Gastroesophageal sphincter (tissue), 4 donors: ENCODE measurements at regions not wholly inside any gene's neighbourhood (a gene's known extent, or its start where the extent isn't known, plus 50 kb on each side); places are given as distances from the start of the nearest gene placed in this dataset.

Source experiments
- ATAC-seq: fragments of 150-250 bp; one replicate; pipeline ENCODE4 v1.9.1; 2016; ENCODE audit warnings: mild to moderate bottlenecking, moderate library complexity
- H3K27ac ChIP-seq, 4 donors: fragments of 200-600 bp; sonication (generic) in 3 of 4; 1 replicate in 3 of 4; 2 replicates in 1 of 4; pipeline ENCODE4 v1.5.1; 2016 to 2019
- H3K27me3 ChIP-seq: fragments of 200-600 bp; sonication (generic); one replicate; pipeline ENCODE4 v1.5.1; 2019
- H3K36me3 ChIP-seq, 2 donors: fragments of 200-600 bp; sonication (generic); one replicate each; pipeline ENCODE4 v1.5.1; 2019; ENCODE audit warnings: control low read depth in 1 of 2
- H3K4me1 ChIP-seq, 3 donors: fragments of 200-600 bp; sonication (generic); 1 replicate in 2 of 3; 2 replicates in 1 of 3; pipeline ENCODE4 v1.5.1; 2016 to 2019; ENCODE audit warnings: control low read depth in 2 of 3
- H3K4me3 ChIP-seq, 2 donors: fragments of 200-600 bp; sonication (generic); one replicate each; pipeline ENCODE4 v1.5.1; 2019; ENCODE audit warnings: mild to moderate bottlenecking in 1 of 2, moderate library complexity in 1 of 2
- H3K9me3 ChIP-seq, 3 donors: fragments of 200-600 bp; sonication (generic); one replicate each; pipeline ENCODE4 v1.5.1; 2017 to 2019; ENCODE audit warnings: control low read depth in 2 of 3
- EP300 ChIP-seq: sonication (generic); formaldehyde crosslinking; IDR thresholded peaks from one replicate; pipeline ENCODE4 v1.6.1; 2017; ENCODE audit warnings: antibody characterized with exemption, mild to moderate bottlenecking
- POLR2A ChIP-seq, 2 donors: fragments of 450-650 bp; IDR thresholded peaks; one replicate each; pipeline ENCODE4 v1.6.1; 2017; ENCODE audit warnings: antibody characterized with exemption in 2 of 2, mild to moderate bottlenecking in 2 of 2, moderate library complexity in 1 of 2
- POLR2AphosphoS5 ChIP-seq: sonication (generic); formaldehyde crosslinking; IDR thresholded peaks from one replicate; pipeline ENCODE4 v1.6.1; 2017; ENCODE audit warnings: antibody characterized with exemption
- WGBS, 2 donors: methylation state at CpG; one replicate each; pipeline ENCODE4 v1.1.5; 2018; ENCODE audit warnings: low coverage in 1 of 2; 5-methylcytosine and 5-hydroxymethylcytosine counted together
- TF ChIP-seq, protein P1 (sequence below), 4 experiments: fragments of 200-600 bp in 2 of 4; fragments of 450-650 bp in 2 of 4; sonication (generic) in 1 of 4; IDR thresholded peaks; one replicate each; pipeline ENCODE4 v1.5.1; 2017 to 2019; ENCODE audit warnings: antibody characterized with exemption in 4 of 4, mild to moderate bottlenecking in 2 of 4, moderate library complexity in 2 of 4

DNA sequence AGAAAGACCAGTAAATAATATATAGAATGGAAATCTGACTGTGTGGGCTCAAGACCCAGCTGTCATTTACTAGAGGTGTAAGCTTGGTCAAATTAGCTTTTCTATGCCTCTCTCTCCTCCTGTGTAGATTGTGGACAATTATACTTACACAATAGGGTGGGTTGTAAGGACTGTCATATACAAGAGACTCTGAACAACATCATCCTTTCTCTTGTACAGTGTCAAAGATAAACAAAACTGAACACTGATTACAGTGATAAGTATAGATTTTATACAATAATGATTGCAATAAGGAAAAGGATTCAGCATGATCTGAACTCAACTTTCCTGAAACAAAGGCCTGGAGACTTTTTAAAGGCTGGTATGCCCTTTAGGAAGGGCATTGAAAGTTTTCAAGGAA is 429.2 kb upstream of the HS3ST1 start:
- TF ChIP-seq POLR2A (IDR thresholded peaks at IDR 0.05) (no peak), POLR2AphosphoS5 (no peak)
- TF ChIP-seq, protein P1, sequence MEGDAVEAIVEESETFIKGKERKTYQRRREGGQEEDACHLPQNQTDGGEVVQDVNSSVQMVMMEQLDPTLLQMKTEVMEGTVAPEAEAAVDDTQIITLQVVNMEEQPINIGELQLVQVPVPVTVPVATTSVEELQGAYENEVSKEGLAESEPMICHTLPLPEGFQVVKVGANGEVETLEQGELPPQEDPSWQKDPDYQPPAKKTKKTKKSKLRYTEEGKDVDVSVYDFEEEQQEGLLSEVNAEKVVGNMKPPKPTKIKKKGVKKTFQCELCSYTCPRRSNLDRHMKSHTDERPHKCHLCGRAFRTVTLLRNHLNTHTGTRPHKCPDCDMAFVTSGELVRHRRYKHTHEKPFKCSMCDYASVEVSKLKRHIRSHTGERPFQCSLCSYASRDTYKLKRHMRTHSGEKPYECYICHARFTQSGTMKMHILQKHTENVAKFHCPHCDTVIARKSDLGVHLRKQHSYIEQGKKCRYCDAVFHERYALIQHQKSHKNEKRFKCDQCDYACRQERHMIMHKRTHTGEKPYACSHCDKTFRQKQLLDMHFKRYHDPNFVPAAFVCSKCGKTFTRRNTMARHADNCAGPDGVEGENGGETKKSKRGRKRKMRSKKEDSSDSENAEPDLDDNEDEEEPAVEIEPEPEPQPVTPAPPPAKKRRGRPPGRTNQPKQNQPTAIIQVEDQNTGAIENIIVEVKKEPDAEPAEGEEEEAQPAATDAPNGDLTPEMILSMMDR (IDR thresholded peaks at IDR 0.05), result no peak
- Histone ChIP-seq H3K9me3 (peaks cover 0 to 4% (median 0%) of the 10 kb centered on the region in 3 donors), H3K36me3 (no peaks in the 10 kb centered on the region), H3K27ac (no peak overlapping the region), H3K4me3 (no peak overlapping the region), H3K4me1 (no peaks in the 10 kb centered on the region), H3K27me3 (no peaks in the 10 kb centered on the region)
- no peak for ATAC-seq

DNA sequence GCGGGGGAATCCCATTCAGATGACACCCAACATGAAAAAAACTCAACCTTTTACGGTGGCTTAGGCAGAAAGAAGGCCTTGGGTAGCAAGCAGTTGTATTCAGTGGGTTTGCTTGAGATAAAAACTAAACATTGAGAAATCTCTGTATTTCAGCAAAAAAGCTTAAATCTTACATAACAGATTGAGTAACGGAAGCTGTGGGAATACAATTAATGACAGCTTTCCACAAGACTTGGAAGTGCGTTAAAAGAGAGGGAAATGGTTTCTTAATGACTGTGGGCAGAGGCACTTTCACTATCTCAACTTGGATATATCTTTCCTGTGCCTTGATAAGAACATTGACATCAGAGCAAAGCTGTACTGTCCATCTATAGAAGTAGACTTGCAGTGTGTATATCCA is 418.5 kb upstream of the HS3ST1 start:
- ATAC-seq, result no peak
- H3K9me3 ChIP-seq, result no peaks in the 10 kb centered on the region
- H3K4me1 ChIP-seq, result no peaks in the 10 kb centered on the region
- no peaks in the 10 kb centered on the region for H3K36me3 ChIP-seq
- no peak for TF ChIP-seq POLR2AphosphoS5
- H3K27ac ChIP-seq, result no peak overlapping the region
- WGBS, 2 donors, result 68 to 72% methylated on average over 4 of the region's 4 CpGs
- no peak overlapping the region for H3K4me3 ChIP-seq
- H3K27me3 ChIP-seq, result no peaks in the 10 kb centered on the region

DNA sequence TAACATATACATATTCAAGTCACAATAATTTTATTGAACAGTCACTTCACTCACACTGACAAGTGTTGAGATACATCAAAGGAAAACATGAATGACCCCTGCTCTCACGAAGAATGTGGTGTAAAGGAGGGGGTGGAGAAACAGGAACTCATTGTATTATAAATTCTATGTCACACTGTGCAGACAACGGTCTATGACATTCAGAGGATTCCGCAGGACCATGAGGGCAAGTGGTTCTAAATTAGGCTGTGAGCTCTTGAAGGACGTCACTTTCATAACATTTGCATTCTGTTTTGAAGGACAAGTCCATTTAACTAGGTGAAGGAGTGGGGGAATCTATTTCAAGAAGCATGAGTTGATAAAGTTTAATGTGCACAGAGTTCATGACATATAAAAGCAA is 415.2 kb upstream of the HS3ST1 start:
- WGBS, 2 donors, result 55 to 60% methylated on average over 4 of the region's 4 CpGs
- Histone ChIP-seq H3K36me3 (no peaks in the 10 kb centered on the region), H3K27me3 (no peaks in the 10 kb centered on the region), H3K27ac (no peak overlapping the region), H3K4me1 (no peaks in the 10 kb centered on the region), H3K9me3 (no peaks in the 10 kb centered on the region), H3K4me3 (no peak overlapping the region)
- TF ChIP-seq POLR2A (IDR thresholded peaks at IDR 0.05) (no peak), EP300 (no peak), POLR2AphosphoS5 (no peak)
- TF ChIP-seq, protein P1 (IDR thresholded peaks at IDR 0.05), result no peak
- no peak for ATAC-seq

DNA sequence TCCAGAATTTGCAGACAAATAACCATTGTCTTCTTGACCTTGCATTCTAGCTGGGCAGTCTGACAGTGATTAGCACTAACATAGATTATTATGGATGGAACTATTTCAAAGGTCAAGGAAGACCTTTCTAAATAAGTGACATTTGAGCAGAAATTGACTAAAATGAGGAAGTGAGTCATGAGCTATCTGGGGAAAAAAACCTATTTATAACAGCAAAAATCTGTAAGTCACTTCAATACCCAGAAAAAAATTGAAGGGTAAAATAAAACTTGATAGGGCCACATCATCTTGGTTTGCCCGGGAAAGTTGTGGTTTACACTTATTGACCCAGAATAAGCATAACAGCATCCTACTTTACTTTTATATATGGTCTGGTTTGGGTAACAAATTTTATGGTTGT is 414.6 kb upstream of the HS3ST1 start:
- no peak for ATAC-seq
- Histone ChIP-seq H3K4me1 (no peaks in the 10 kb centered on the region), H3K27me3 (no peaks in the 10 kb centered on the region), H3K36me3 (no peaks in the 10 kb centered on the region), H3K4me3 (no peak overlapping the region), H3K27ac (no peak overlapping the region), H3K9me3 (no peaks in the 10 kb centered on the region)
- 88 to 100% methylated on average over 1 of the region's 1 CpG for WGBS, 2 donors
- no peak for TF ChIP-seq POLR2AphosphoS5
- no peak for TF ChIP-seq POLR2A (IDR thresholded peaks at IDR 0.05)
- TF ChIP-seq EP300, result no peak

DNA sequence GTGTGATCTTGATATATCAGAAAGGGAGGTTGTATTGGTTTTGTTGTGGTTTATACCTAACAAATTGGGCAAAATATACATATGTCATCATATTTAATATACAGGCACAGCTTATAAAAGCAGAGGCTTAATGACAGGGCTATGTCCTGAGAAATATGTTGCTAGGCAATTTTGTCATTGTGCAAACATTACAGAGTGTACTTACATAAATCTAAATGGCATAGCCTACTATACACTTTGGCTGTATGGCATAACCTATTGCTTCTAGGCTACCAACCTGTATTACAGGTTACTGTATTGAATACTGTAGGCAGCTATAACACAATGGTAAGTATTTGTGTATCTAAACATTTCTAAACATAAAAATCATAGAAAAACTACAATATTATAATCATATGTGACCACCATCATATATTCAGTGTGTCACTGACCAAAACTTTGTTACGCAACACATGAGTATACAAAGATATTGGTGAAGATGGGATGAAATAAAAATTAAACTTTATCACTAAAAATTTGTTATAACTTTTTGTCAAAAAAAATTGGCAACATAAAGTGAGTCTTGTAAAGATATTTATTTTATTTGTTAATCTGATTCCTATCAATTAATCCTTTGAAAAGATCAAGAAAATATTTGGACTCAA is 414.0 kb upstream of the HS3ST1 start:
- ATAC-seq, result no peak
- H3K36me3 ChIP-seq, result no peaks in the 10 kb centered on the region
- H3K4me1 ChIP-seq, result no peaks in the 10 kb centered on the region
- TF ChIP-seq POLR2A (IDR thresholded peaks at IDR 0.05) (no peak), EP300 (no peak), POLR2AphosphoS5 (no peak)
- TF ChIP-seq, protein P1 (IDR thresholded peaks at IDR 0.05), result no peak
- no peak overlapping the region for H3K27ac ChIP-seq
- no peak overlapping the region for H3K4me3 ChIP-seq
- 86 to 95% methylated on average over 1 of the region's 1 CpG for WGBS, 2 donors
- H3K27me3 ChIP-seq, result no peaks in the 10 kb centered on the region
- H3K9me3 ChIP-seq, result no peaks in the 10 kb centered on the region

DNA sequence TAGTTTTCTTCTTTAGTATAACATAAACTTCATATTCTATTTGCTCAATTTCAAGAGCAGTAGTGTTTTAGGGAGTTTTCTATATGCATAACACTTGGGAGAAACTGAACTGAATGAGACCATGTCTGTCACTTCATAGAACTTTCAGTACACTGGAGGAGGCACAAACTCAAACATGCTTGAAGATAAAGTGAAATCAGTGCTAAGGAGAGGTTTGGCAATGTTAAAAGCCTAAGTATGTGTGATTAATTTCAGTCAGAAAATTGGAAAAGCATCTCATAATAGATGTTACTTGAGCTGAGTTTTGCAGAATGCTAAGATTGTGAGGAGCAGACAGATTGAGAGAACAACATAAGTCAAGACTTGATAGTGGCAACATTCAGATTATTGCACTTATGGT is 411.2 kb upstream of the HS3ST1 start:
- Histone ChIP-seq H3K4me3 (no peak overlapping the region), H3K4me1 (no peaks in the 10 kb centered on the region), H3K27me3 (no peaks in the 10 kb centered on the region), H3K9me3 (no peaks in the 10 kb centered on the region), H3K36me3 (no peaks in the 10 kb centered on the region), H3K27ac (no peak overlapping the region)
- ATAC-seq, result no peak
- no peak for TF ChIP-seq POLR2A (IDR thresholded peaks at IDR 0.05)
- TF ChIP-seq, protein P1 (IDR thresholded peaks at IDR 0.05), result no peak
- no peak for TF ChIP-seq EP300
- no peak for TF ChIP-seq POLR2AphosphoS5
